ENCODE measurements at regions not wholly inside any gene's neighbourhood (a gene's known extent, or its start where the extent isn't known, plus 50 kb on each side); places are given as distances from the start of the nearest gene placed in this dataset.

GRCh38 chr1:222867316-222867715 is 52.5 kb downstream of the DISP1 start:
- TF ChIP-seq GATA2 (IDR thresholded peaks at IDR 0.05; ENCODE audit: low read depth, low read length): no peak
- no peak for TF ChIP-seq GATA3 (IDR thresholded peaks at IDR 0.05; ENCODE audit: low read depth, low read length)
